GM19324 (cell line): ENCODE measurements at regions not wholly inside any gene's neighbourhood (a gene's known extent, or its start where the extent isn't known, plus 50 kb on each side); places are given as distances from the start of the nearest gene placed in this dataset.

Source experiments
- ATAC-seq: cut with Tn5 transposase; IDR thresholded peaks from one replicate; pipeline ENCODE4 v1.9.1; 2021; ENCODE audit warnings: mild to moderate bottlenecking, moderate library complexity; ENCODE audit not compliant: unreplicated experiment, low FRiP score

DNA sequence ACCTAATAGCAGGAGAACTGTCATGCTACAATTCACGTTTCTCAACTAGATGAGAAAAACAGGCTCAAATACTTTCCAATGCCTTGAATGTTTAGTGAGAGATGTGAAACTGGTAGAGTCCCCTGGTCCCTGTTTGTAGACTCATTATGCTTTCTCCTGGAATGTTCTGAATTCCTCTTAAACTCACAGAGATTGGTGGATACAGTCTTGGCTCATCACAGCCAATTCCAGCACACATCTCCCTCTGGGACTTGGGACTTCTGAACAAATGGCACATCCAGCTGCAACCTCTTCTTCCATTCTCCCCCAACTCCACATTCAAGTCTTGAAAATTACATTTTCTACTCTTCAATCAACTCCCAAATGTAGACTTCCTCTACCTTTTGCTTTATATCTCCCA lies 58.4 kb upstream of the NT5C1B start:
- no peak for ATAC-seq

DNA sequence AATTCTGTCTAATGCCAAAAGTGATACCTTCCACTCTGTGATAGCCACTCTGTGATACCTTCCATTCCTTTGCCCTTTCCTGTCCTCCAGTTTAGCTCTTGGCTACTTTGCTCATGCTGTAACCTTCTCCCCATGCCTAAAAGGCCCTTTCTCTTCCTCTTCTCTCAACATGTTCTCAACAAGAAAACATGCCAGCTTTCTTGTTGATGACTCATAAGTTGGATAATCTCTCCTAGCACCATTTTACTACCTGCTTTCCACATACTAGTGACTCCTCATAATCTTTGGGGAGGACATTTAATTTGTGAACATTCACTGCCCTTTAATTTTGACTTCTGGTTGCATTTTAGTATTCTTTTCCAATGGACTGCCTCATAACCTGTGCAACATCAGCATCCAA lies 55.9 kb upstream of the NT5C1B start:
- ATAC-seq: no peak

DNA sequence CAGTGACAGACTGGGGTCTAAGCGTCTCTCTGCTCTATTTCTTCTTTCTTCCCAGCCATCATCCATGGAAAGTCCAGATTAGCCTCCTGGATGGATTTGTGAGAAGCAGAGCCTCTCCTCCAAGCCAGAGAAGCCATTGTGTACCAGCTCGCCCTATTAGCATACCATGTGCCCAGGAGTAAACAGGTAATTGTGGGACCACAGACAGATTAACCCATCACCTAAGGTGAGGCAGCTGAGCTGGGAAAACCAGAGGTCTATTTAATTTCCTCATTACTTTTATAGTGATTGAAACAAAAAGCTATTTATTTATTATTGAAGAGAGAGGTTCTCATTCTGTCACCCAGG lies 54.7 kb upstream of the NT5C1B start:
- no peak for ATAC-seq

DNA sequence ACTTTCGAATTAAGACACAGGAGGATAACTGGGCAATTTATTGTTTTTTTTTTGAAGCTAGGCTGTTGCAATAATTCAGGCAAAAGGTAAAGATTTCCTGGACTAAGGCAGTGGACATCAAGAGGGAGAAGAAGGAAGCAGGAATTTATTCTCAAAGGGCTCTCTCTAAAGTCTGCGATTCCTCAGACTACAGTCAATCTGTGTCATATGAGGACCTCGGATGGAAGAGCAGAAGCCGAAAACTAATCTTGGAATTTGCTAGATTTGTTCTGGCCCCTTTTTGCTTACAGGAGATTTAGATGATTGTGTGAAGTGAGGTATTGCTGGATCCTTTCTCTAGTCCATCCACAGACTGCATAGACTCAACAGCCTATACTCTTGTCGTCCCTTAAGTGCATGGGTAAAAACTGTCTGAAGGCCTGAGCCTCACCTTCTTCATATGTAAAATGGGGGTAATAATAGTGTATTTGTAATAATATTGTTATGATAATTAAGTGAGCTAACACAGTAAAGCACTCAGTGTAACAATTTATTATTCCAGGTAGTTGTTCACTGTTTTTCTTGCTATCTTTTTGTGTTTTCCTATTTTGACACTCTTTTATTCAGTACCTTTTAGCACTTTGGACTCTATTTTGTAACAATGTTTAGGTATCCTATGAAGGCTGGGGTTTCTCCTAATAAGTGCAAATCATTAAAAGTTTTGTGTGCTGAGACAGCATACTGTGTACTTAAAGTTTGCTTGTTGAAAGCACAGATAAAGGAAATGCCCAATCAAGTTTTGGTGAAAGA lies 54.2 kb upstream of the NT5C1B start:
- no peak for ATAC-seq

DNA sequence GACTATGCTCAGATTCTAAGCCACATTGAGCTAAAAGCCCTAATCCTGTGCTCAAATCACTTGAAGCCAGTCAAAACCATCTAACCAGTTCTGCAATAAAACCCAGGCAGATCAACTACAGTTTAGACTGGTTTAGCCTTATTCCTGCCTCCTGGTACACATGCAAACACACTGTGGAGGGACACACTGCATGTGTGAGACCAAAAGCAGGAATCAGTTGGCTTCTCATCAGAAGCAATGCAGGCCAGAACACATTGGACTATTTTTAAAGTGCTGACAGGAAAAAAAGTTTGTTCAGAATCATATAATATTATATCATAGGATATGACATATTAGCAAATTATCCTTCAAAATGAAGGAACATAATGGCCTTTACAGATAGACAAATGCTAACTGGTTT lies 52.5 kb upstream of the NT5C1B start:
- ATAC-seq: no peak

DNA sequence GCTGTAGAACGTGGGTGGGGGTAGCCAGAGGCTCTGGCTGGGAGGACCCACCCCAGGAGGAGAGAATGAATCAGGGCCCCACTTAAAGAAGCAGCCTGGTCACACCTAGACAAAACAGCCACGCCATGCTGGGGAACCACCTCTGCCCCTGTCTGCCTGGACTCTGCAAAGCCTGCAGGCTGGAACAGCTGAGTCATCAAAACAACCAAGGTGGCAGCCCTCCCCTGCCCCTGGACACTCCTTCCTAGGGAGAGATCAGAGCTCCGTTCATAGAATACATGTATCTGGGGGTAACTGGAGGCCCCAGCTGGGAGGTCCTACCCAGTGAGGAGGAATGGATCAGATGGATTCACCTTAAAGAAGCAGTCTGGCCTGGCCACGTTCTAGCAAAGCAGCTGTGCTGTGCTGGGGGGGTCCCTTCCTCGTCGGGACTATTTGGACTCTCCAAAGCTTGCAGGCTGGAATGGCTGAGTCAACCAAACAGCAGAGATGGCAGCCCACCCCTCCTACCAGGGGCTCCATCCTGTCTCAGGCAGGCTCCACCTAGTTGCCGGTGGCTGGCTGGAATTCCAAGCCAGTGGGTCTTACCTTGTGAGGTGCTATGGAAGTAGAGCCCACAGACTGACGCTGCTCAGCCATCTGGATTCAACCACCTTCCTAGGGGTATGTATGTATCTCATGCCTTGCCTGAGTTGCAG lies 50.5 kb upstream of the NT5C1B start:
- ATAC-seq: no peak
